RWPE1 (cell line): ENCODE measurements at regions not wholly inside any gene's neighbourhood (a gene's known extent, or its start where the extent isn't known, plus 50 kb on each side); places are given as distances from the start of the nearest gene placed in this dataset.

ENCODE experiments used
- CTCF ChIA-PET: fragments of 350-600 bp; sonication (Branson Sonifier 250); formaldehyde crosslinking; extraction: SDS; loops from one replicate; lab custom pipeline; 2021; lab: Yijun Ruan, JAX
- POLR2A ChIA-PET: fragments of 400-600 bp; formaldehyde crosslinking; extraction: SDS; loops from one replicate; lab custom pipeline; 2020; ENCODE audit warnings: antibody characterized with exemption; ENCODE audit not compliant: low non-redundant PET; lab: Yijun Ruan, JAX
- DNase-seq: peaks from one replicate; pipeline ENCODE4 v3.0.0; 2012; ENCODE audit warnings: low spot score
- H3K27ac ChIP-seq: fragments of 450-650 bp; 2 replicates; pipeline ENCODE4 v1.5.1; 2017
- CTCF ChIP-seq: fragments of 450-650 bp; conservative IDR thresholded peaks from 2 replicates; pipeline ENCODE4 v1.5.1; 2017; ENCODE audit warnings: low read depth, mild to moderate bottlenecking

GRCh38 chr1:163422738-163423404 is 101.1 kb downstream of the NUF2 start:
- ChIA-PET POLR2A (no interaction called here), CTCF (no interaction called here)
- DNase-seq: no peak
- TF ChIP-seq CTCF: no peak
- no peak overlapping the region for H3K27ac ChIP-seq

GRCh38 chr1:163426505-163427251 is 104.9 kb downstream of the NUF2 start:
- TF ChIP-seq CTCF: no peak
- DNase-seq: no peak
- no peak overlapping the region for H3K27ac ChIP-seq
- ChIA-PET POLR2A (no interaction called here), CTCF (no interaction called here)

DNA sequence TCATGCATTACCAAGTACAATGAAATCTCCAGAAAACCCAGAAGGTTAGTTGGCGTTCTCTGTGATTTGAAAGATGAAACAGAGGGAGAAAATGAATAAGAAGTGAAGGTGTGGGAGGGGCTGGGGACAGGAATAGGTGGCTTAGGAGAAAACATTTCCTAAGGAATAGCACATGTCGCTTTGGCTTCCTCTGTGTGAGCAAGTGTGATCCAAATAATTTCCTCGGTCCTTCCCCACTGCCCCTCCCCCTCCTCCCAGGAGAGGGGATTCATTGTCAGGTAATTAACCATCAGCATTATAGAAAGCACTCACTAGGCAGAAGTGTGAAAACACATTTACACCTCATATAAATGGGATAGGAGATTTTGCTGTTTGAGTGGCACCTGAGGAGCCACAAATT is 105.5 kb downstream of the NUF2 start:
- no peak for DNase-seq
- H3K27ac ChIP-seq: no peak overlapping the region
- CTCF ChIA-PET: no interaction called here
- no peak for TF ChIP-seq CTCF
- POLR2A ChIA-PET: no interaction called here

DNA sequence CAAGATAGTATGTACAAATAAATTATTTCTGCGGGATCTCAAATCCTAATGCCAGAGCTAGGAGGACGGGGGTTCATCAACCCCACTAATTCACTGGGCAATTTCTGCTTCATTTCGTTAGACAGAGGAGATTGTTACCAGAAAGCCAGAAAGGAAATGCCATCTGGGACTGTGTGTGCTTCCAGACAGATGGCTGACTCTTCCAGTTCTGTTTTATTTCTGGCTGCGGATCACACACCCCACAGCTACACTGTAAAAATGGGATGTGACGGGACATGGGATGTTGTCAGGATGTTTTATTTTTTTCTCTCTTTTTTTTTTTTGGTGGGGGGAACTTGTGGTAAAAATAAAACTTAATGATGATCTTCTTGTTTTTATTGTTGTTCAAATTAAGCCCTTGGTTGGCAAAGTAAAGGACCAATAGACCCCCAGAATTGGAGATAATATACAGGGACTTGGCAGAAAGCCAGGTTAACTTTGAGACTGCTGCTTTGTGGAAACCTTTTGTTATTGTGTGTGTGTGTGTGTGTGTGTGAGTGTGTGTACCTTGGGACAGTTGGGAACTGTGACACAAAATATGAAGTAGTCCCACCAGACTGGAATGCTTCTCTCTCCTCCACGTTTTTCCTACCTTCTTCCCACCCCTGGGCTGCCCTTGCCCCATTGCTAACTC is 114.5 kb downstream of the NUF2 start:
- ChIA-PET POLR2A (no interaction called here), CTCF (no interaction called here)
- DNase-seq: no peak
- no peak overlapping the region for H3K27ac ChIP-seq
- no peak for TF ChIP-seq CTCF

GRCh38 chr1:163439471-163439870 is 117.7 kb downstream of the NUF2 start:
- ChIA-PET CTCF (no interaction called here), POLR2A (no interaction called here)
- H3K27ac ChIP-seq: no peak overlapping the region
- DNase-seq: no peak
- TF ChIP-seq CTCF: no peak

DNA sequence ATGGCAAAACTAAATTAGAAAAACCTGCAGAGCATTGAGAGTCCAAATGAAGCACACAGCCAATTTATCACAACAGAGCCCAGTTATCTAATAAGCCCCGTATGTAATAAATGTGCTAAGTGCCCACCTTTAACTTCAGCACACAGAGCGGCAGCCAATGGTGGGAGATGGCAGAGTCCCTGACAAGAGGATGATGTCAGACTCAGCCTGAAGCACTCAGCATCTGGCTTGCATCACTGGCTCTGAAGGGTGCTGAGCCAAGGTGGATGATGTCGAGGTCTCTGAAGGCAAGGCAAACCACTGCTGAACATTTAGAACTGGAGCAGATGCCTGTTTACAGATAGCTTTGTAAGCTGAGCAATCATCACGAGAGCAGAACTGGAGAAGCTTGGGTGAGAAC is 118.3 kb downstream of the NUF2 start:
- POLR2A ChIA-PET: no interaction called here
- CTCF ChIA-PET: no interaction called here
- no peak for DNase-seq
- H3K27ac ChIP-seq: no peak overlapping the region
- no peak for TF ChIP-seq CTCF
